HPDE6-E6E7 (cell line): ENCODE measurements at regions not wholly inside any gene's neighbourhood (a gene's known extent, or its start where the extent isn't known, plus 50 kb on each side); places are given as distances from the start of the nearest gene placed in this dataset.
"Not testable (repeated sequence)": the region's sequence is repeated elsewhere in the genome, so short reads cannot be mapped to it uniquely, and the experiment has no call there.

Experiments
- DNase-seq: peaks from one replicate; pipeline ENCODE4 v3.0.0; 2011; ENCODE audit warnings: missing footprints; ENCODE audit errors: extremely low spot score

- no peak for DNase-seq
These were observed 69.3 kb downstream of the ISOC1 start for GRCh38 chr5:129163810-129164378.

GRCh38 chr5:129170050-129170449 is 75.5 kb downstream of the ISOC1 start:
- DNase-seq: no peak

- no peak for DNase-seq
These were observed 76.8 kb downstream of the ISOC1 start for GRCh38 chr5:129171194-129171944.

GRCh38 chr5:129172580-129172979 is 78.0 kb downstream of the ISOC1 start:
- peak; percentile 4 for DNase-seq

GRCh38 chr5:129173771-129174170 is 79.2 kb downstream of the ISOC1 start:
- DNase-seq: no peak

GRCh38 chr5:129174480-129174879 is 79.9 kb downstream of the ISOC1 start:
- no peak for DNase-seq

- no peak for DNase-seq
These were observed 82.9 kb downstream of the ISOC1 start for GRCh38 chr5:129177451-129177850.

- DNase-seq: no peak
These were observed 104.8 kb downstream of the ISOC1 start for GRCh38 chr5:129199308-129199707.

GRCh38 chr5:129204525-129204924 is 110.0 kb downstream of the ISOC1 start:
- no peak for DNase-seq

GRCh38 chr5:129216001-129216400 is 121.5 kb downstream of the ISOC1 start:
- DNase-seq: no peak

GRCh38 chr5:129217179-129217578 is 122.6 kb downstream of the ISOC1 start:
- DNase-seq: no peak

- no peak for DNase-seq
These were observed 128.6 kb downstream of the ISOC1 start for GRCh38 chr5:129223178-129223577.

GRCh38 chr5:129228577-129228976 is 134.0 kb downstream of the ISOC1 start:
- no peak for DNase-seq

- no peak for DNase-seq
These were observed 147.2 kb downstream of the ISOC1 start for GRCh38 chr5:129241755-129242154.

GRCh38 chr5:129243039-129243438 is 148.5 kb downstream of the ISOC1 start:
- no peak for DNase-seq

GRCh38 chr5:129244478-129244877 is 149.9 kb downstream of the ISOC1 start:
- DNase-seq: no peak

GRCh38 chr5:129245489-129245888 is 150.9 kb downstream of the ISOC1 start:
- no peak for DNase-seq

GRCh38 chr5:129246088-129246487 is 151.5 kb downstream of the ISOC1 start:
- no peak for DNase-seq

GRCh38 chr5:129249886-129250285 is 155.3 kb downstream of the ISOC1 start:
- DNase-seq: no peak

GRCh38 chr5:129271308-129271707 is 176.8 kb downstream of the ISOC1 start:
- DNase-seq: peak; percentile 4

GRCh38 chr5:129284010-129284409 is 176.1 kb upstream of the ADAMTS19 start:
- no peak for DNase-seq

GRCh38 chr5:129294216-129294615 is 165.9 kb upstream of the ADAMTS19 start:
- DNase-seq: not testable (repeated sequence)

GRCh38 chr5:129306725-129307124 is 153.4 kb upstream of the ADAMTS19 start:
- no peak for DNase-seq

- DNase-seq: no peak
These were observed 137.1 kb upstream of the ADAMTS19 start for GRCh38 chr5:129322968-129323367.
